GM12878 (cell line): ENCODE measurements at regions not wholly inside any gene's neighbourhood (a gene's known extent, or its start where the extent isn't known, plus 50 kb on each side); places are given as distances from the start of the nearest gene placed in this dataset.

ENCODE experiments used
- ATAC-seq: fragments of 200-7000 bp; cut with Tn5 transposase; 3 replicates; pipeline ENCODE4 v1.9.1; 2020; ENCODE audit warnings: mild to moderate bottlenecking, moderate library complexity
- BruUV-seq: library from RNA; stranded (reverse); fragments of 400-500 nt; replicated peaks from 2 replicates; lab custom pipeline; 2021; lab: Mats Ljungman, UMichigan
- CTCF ChIA-PET: fragments of 300-600 bp; sonication (Branson Sonifier 250); formaldehyde crosslinking; extraction: SDS; loops from one replicate; lab custom pipeline; 2021; ENCODE audit warnings: inconsistent platforms; lab: Yijun Ruan, JAX
- POLR2A ChIA-PET: fragments of 350-600 bp; formaldehyde crosslinking; extraction: SDS; loops from one replicate; lab custom pipeline; 2021; ENCODE audit warnings: inconsistent platforms; lab: Charles Lee
- RAD21 ChIA-PET: fragments of 300-600 bp; sonication (Branson Sonifier 250); formaldehyde crosslinking; loops from one replicate; lab custom pipeline; 2023; ENCODE audit warnings: antibody characterized with exemption; ENCODE audit not compliant: unreplicated experiment; lab: Charles Lee
- SMC1A ChIA-PET: fragments of 300-600 bp; sonication (Branson Sonifier 250); formaldehyde crosslinking; loops from one replicate; lab custom pipeline; 2023; ENCODE audit not compliant: unreplicated experiment, uncharacterized antibody; lab: Charles Lee
- DNase-seq: peaks from one replicate; pipeline ENCODE4 v3.0.0-alpha.2; 2011; ENCODE audit warnings: low read depth, low spot score
- FAIRE-seq: peaks from 3 replicates; lab custom pipeline; 2011; peaks lifted over from hg19 to GRCh38; lab: Jason Lieb, UNC
- H2AFZ ChIP-seq: 2 replicates; pipeline ENCODE4 v1.6.0; 2011; ENCODE audit warnings: low read depth, low read length, control low read depth; ENCODE audit not compliant: control insufficient read depth
- H3K27ac ChIP-seq: 2 replicates; pipeline ENCODE4 v1.5.1; 2011; ENCODE audit warnings: control low read depth; ENCODE audit not compliant: control insufficient read depth, insufficient read depth
- H3K27me3 ChIP-seq, 2 experiments: replicated peaks in 1 of 2; 2 replicates each; pipeline versions ENCODE4 v1.6.0 to v1.6.1; 2011; ENCODE audit warnings: low read length in 1 of 2; ENCODE audit not compliant: control insufficient read depth in 2 of 2, insufficient read depth in 2 of 2
- H3K36me3 ChIP-seq, 2 experiments: 2 replicates each; pipeline ENCODE4 v1.5.1; 2011; ENCODE audit warnings: low read length in 1 of 2; ENCODE audit not compliant: control insufficient read depth in 2 of 2, insufficient read depth in 2 of 2
- H3K4me1 ChIP-seq: 2 replicates; pipeline ENCODE4 v1.6.1; 2011; ENCODE audit warnings: mild to moderate bottlenecking, low read length, moderate library complexity, mixed read lengths; ENCODE audit not compliant: control insufficient read depth, insufficient read depth
- H3K4me2 ChIP-seq: 2 replicates; pipeline ENCODE4 v1.6.0; 2011; ENCODE audit warnings: control low read depth; ENCODE audit not compliant: control insufficient read depth, insufficient read depth
- H3K4me3 ChIP-seq: fragments of 200-600 bp; sonication (generic); 2 replicates; pipeline ENCODE4 v1.5.1; 2016
- H3K79me2 ChIP-seq: 2 replicates; pipeline ENCODE4 v1.6.0; 2011; ENCODE audit warnings: low read length; ENCODE audit not compliant: control insufficient read depth, insufficient read depth
- H3K9ac ChIP-seq: 2 replicates; pipeline ENCODE4 v1.8.0; 2011; ENCODE audit warnings: low read length, control low read depth, mixed read lengths; ENCODE audit not compliant: control insufficient read depth, insufficient read depth
- H3K9me3 ChIP-seq: replicated peaks from 3 replicates; pipeline ENCODE4 v1.5.1; 2011; ENCODE audit warnings: mild to moderate bottlenecking, low read length; ENCODE audit not compliant: control insufficient read depth, insufficient read depth
- H4K20me1 ChIP-seq: 2 replicates; pipeline ENCODE4 v1.6.0; 2011; ENCODE audit not compliant: control insufficient read depth, insufficient read depth
- BMI1 ChIP-seq: fragments of 450-650 bp; IDR thresholded peaks from 2 replicates; pipeline ENCODE4 v1.6.1; 2016; ENCODE audit warnings: mild to moderate bottlenecking, moderate library complexity, borderline replicate concordance
- CHD1 ChIP-seq: IDR thresholded peaks from 2 replicates; pipeline ENCODE4 v1.6.1; 2012; ENCODE audit warnings: low read depth, low read length, improper control_type of control experiment
- HDAC6 ChIP-seq: fragments of 200-600 bp; sonication (generic); IDR thresholded peaks from one replicate; pipeline ENCODE4 v1.8.0; 2017; ENCODE audit warnings: antibody characterized with exemption; ENCODE audit not compliant: unreplicated experiment
- IKZF2 ChIP-seq, 2 experiments: fragments of 450-650 bp; IDR thresholded peaks; 2 replicates each; pipeline ENCODE4 v1.6.1; 2017; ENCODE audit warnings: mild to moderate bottlenecking in 2 of 2, moderate library complexity in 2 of 2
- TCF12 ChIP-seq: IDR thresholded peaks from 2 replicates; pipeline ENCODE4 v1.6.1; 2011; ENCODE audit warnings: low read depth, mild to moderate bottlenecking, low read length
- WGBS: methylation state at CpG from one replicate; pipeline ENCODE4 v1.1.6; 2016; ENCODE audit warnings: low lambda C conversion rate; ENCODE audit not compliant: insufficient replicate concordance, insufficient coverage; ENCODE audit errors: missing lambda C conversion rate; 5-methylcytosine and 5-hydroxymethylcytosine counted together
- in situ Hi-C: fragments of 300-500 bp; cut with MboI; formaldehyde crosslinking; loops from 9 replicates; pipeline ENCODE4 v1.14.3; 2018; ENCODE audit warnings: mixed read lengths
- intact Hi-C: fragments of 100-400 bp; cut with micrococcal nuclease; formaldehyde crosslinking; loops from one replicate; pipeline ENCODE4 v1.14.2; 2022; ENCODE audit not compliant: unreplicated experiment
- TF ChIP-seq, protein P1 (sequence below): fragments of 450-650 bp; formaldehyde crosslinking; IDR thresholded peaks from 2 replicates; pipeline ENCODE4 v1.5.0; 2022; ENCODE audit warnings: mild to moderate bottlenecking, missing genetic modification characterization
- TF ChIP-seq, protein P2 (sequence below): fragments of 150-350 bp; IDR thresholded peaks from 2 replicates; pipeline ENCODE4 v1.6.1; 2014; ENCODE audit warnings: mild to moderate bottlenecking, low read depth, low read length

DNA sequence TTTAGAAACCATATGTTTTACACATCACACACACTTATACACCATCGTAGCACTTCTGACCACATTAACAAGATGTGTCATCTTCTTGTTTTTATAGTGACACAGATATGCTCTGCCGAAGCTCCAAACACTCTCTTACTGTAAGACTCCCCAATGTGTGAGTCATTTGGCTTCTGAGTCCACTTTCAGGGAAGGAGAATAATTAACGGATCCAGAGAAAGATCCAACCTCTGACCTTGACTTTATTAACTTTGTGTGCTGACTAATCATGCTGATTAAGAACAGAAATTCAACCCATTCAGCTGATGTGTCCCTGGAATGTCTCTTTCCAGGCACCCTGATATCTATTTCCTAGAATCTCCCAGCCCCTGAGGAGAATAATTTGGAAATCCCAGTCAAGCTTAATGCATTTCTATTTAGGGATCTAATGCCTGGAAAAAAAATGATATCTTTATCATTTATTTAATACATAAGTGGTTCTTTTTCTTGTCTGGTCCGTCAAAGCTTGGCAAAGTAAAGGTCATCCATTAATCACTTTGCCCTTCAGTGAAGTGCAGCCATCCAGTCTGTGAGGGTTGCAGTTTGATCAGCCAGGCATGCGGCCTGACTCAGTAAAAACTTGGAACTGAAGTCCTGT lies 615.8 kb upstream of the SYT4 start (continued):
- TF ChIP-seq, protein P1, sequence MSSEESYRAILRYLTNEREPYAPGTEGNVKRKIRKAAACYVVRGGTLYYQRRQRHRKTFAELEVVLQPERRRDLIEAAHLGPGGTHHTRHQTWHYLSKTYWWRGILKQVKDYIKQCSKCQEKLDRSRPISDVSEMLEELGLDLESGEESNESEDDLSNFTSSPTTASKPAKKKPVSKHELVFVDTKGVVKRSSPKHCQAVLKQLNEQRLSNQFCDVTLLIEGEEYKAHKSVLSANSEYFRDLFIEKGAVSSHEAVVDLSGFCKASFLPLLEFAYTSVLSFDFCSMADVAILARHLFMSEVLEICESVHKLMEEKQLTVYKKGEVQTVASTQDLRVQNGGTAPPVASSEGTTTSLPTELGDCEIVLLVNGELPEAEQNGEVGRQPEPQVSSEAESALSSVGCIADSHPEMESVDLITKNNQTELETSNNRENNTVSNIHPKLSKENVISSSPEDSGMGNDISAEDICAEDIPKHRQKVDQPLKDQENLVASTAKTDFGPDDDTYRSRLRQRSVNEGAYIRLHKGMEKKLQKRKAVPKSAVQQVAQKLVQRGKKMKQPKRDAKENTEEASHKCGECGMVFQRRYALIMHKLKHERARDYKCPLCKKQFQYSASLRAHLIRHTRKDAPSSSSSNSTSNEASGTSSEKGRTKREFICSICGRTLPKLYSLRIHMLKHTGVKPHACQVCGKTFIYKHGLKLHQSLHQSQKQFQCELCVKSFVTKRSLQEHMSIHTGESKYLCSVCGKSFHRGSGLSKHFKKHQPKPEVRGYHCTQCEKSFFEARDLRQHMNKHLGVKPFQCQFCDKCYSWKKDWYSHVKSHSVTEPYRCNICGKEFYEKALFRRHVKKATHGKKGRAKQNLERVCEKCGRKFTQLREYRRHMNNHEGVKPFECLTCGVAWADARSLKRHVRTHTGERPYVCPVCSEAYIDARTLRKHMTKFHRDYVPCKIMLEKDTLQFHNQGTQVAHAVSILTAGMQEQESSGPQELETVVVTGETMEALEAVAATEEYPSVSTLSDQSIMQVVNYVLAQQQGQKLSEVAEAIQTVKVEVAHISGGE (CRISPR knock-in tag), result no peak
- TF ChIP-seq, protein P2, sequence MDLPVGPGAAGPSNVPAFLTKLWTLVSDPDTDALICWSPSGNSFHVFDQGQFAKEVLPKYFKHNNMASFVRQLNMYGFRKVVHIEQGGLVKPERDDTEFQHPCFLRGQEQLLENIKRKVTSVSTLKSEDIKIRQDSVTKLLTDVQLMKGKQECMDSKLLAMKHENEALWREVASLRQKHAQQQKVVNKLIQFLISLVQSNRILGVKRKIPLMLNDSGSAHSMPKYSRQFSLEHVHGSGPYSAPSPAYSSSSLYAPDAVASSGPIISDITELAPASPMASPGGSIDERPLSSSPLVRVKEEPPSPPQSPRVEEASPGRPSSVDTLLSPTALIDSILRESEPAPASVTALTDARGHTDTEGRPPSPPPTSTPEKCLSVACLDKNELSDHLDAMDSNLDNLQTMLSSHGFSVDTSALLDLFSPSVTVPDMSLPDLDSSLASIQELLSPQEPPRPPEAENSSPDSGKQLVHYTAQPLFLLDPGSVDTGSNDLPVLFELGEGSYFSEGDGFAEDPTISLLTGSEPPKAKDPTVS, result no peak

GRCh38 chr18:43904209-43904837 lies 627.0 kb upstream of the SYT4 start:
- FAIRE-seq (no peak), DNase-seq (no peak), ATAC-seq (no peak)
- Histone ChIP-seq H3K4me3 (no peak overlapping the region), H4K20me1 (no peaks in the 10 kb centered on the region), H3K4me1 (no peaks in the 10 kb centered on the region), H3K9me3 (no peaks in the 10 kb centered on the region), H3K4me2 (no peak overlapping the region), H3K79me2 (no peaks in the 10 kb centered on the region), H3K9ac (no peak overlapping the region), H2AFZ (no peak overlapping the region), H3K27ac (no peak overlapping the region), H3K27me3 (no peaks in the 10 kb centered on the region), H3K36me3 (no peaks in the 10 kb centered on the region)
- TF ChIP-seq IKZF2 (IDR thresholded peaks at IDR 0.05) (no peak), CHD1 (no peak), HDAC6 (no peak), BMI1 (no peak), TCF12 (no peak)
- ChIA-PET CTCF (interaction anchor here (0.7 kb wide), 1 partner anchor 1790 kb away, joined by 3 read pairs; no protein-coding TSS in a partner anchor), RAD21 (no interaction called here), POLR2A (no interaction called here), SMC1A (no interaction called here)
- intact Hi-C loops (no loop called here), in situ Hi-C loops (no loop called here)
- 83% methylated on average over 1 of the region's 1 CpG for WGBS
- BruUV-seq, result no TSS peak
